ENCODE measurements at regions not wholly inside any gene's neighbourhood (a gene's known extent, or its start where the extent isn't known, plus 50 kb on each side); places are given as distances from the start of the nearest gene placed in this dataset.

- TF ChIP-seq CTCF (IDR thresholded peaks at IDR 0.05; ENCODE audit: insufficient read depth, low read length) = no peak
- no peak for TF ChIP-seq GABPA (IDR thresholded peaks at IDR 0.05; ENCODE audit: low read depth)
- no peak for TF ChIP-seq REST (IDR thresholded peaks at IDR 0.05; ENCODE audit: insufficient replicate concordance, low read depth)
- no peak for TF ChIP-seq POLR2AphosphoS5 (IDR thresholded peaks at IDR 0.05; ENCODE audit: low read depth)
- TF ChIP-seq SPI1 (IDR thresholded peaks at IDR 0.05; ENCODE audit: borderline replicate concordance, low read depth) = no peak
Observed at GRCh38 chr6:134795691-134796090, 154.2 kb downstream of the ALDH8A1 start.

All from HL-60 (cell line).